ENCODE measurements at regions not wholly inside any gene's neighbourhood (a gene's known extent, or its start where the extent isn't known, plus 50 kb on each side); places are given as distances from the start of the nearest gene placed in this dataset.

GRCh38 chr2:236993286-236993685 is 92.4 kb upstream of the COPS8 start:
- no peak for ATAC-seq
- WGBS, 3 donors: 74 to 81% (median 75%) methylated on average over 2 of the region's 2 CpGs
- intact Hi-C loops (cut with DNase I): no loop called here

GRCh38 chr2:236994361-236994760 is 91.3 kb upstream of the COPS8 start:
- WGBS, 3 donors: 64 to 73% (median 69%) methylated on average over 9 of the region's 9 CpGs
- TF ChIP-seq CTCF (IDR thresholded peaks at IDR 0.05): no peak
- H3K27ac ChIP-seq: no peak overlapping the region
- H3K27me3 ChIP-seq (ENCODE audit: insufficient read depth in 3 of 3, low read length in 2 of 3): no peaks in the 10 kb centered on the region
- no peaks in the 10 kb centered on the region for H3K9me3 ChIP-seq
- H3K4me1 ChIP-seq: peaks cover 4% of the 10 kb centered on the region
- no peak for DNase-seq
- H3K4me3 ChIP-seq: no peak overlapping the region
- intact Hi-C loops (cut with DNase I): no loop called here
- H3K36me3 ChIP-seq (ENCODE audit: insufficient read depth in 1 of 2, low read depth in 1 of 2): no peaks in the 10 kb centered on the region
- ATAC-seq: no peak

More at GRCh38 chr2:236993286-236993685, 92.4 kb upstream of the COPS8 start:
- no peak for TF ChIP-seq CTCF (IDR thresholded peaks at IDR 0.05)
- H3K27ac ChIP-seq: no peak overlapping the region
- no peaks in the 10 kb centered on the region for H3K36me3 ChIP-seq (ENCODE audit: insufficient read depth in 1 of 2, low read depth in 1 of 2)
- no peak overlapping the region for H3K4me3 ChIP-seq
- no peak for DNase-seq
- peaks cover 15% of the 10 kb centered on the region for H3K4me1 ChIP-seq
- no peaks in the 10 kb centered on the region for H3K27me3 ChIP-seq (ENCODE audit: insufficient read depth in 3 of 3, low read length in 2 of 3)
- no peaks in the 10 kb centered on the region for H3K9me3 ChIP-seq

- no peak overlapping the region for H3K4me3 ChIP-seq
- H3K4me1 ChIP-seq: no peaks in the 10 kb centered on the region
- DNase-seq: no peak
- 60 to 73% (median 61%) methylated on average over 8 of the region's 8 CpGs for WGBS, 3 donors
- H3K27me3 ChIP-seq (ENCODE audit: insufficient read depth in 3 of 3, low read length in 2 of 3): no peaks in the 10 kb centered on the region
- no peak overlapping the region for H3K27ac ChIP-seq
- no peak for TF ChIP-seq CTCF (IDR thresholded peaks at IDR 0.05)
- ATAC-seq: no peak
- H3K36me3 ChIP-seq (ENCODE audit: insufficient read depth in 1 of 2, low read depth in 1 of 2): no peaks in the 10 kb centered on the region
- H3K9me3 ChIP-seq: no peaks in the 10 kb centered on the region
- intact Hi-C loops (cut with DNase I): no loop called here
These were observed 88.5 kb upstream of the COPS8 start for GRCh38 chr2:236997069-236997715.

- Histone ChIP-seq H3K36me3 (ENCODE audit: insufficient read depth in 1 of 2, low read depth in 1 of 2) (no peaks in the 10 kb centered on the region), H3K27me3 (ENCODE audit: insufficient read depth in 3 of 3, low read length in 2 of 3) (no peaks in the 10 kb centered on the region), H3K27ac (no peak overlapping the region), H3K4me1 (no peaks in the 10 kb centered on the region), H3K4me3 (no peak overlapping the region), H3K9me3 (no peaks in the 10 kb centered on the region)
- intact Hi-C loops (cut with DNase I): no loop called here
- 48 to 97% (median 94%) methylated on average over 1 of the region's 1 CpG for WGBS, 3 donors
- TF ChIP-seq CTCF (IDR thresholded peaks at IDR 0.05): no peak
- ATAC-seq (no peak), DNase-seq (no peak)
These were observed 87.5 kb upstream of the COPS8 start for GRCh38 chr2:236998236-236998635.

- Histone ChIP-seq H3K9me3 (no peaks in the 10 kb centered on the region), H3K27ac (no peak overlapping the region), H3K4me1 (no peaks in the 10 kb centered on the region), H3K4me3 (no peak overlapping the region), H3K36me3 (ENCODE audit: insufficient read depth in 1 of 2, low read depth in 1 of 2) (no peaks in the 10 kb centered on the region), H3K27me3 (ENCODE audit: insufficient read depth in 3 of 3, low read length in 2 of 3) (no peaks in the 10 kb centered on the region)
- no peak for TF ChIP-seq CTCF (IDR thresholded peaks at IDR 0.05)
- WGBS, 3 donors: 91 to 92% (median 91%) methylated on average over 5 of the region's 5 CpGs
- ATAC-seq: no peak
- intact Hi-C loops (cut with DNase I): no loop called here
- no peak for DNase-seq
These were observed 86.9 kb upstream of the COPS8 start for GRCh38 chr2:236998758-236999157.

Measured in psoas muscle (tissue), 7 donors.